HS-5 (cell line): ENCODE measurements at regions not wholly inside any gene's neighbourhood (a gene's known extent, or its start where the extent isn't known, plus 50 kb on each side); places are given as distances from the start of the nearest gene placed in this dataset.

Source experiments
- DNase-seq: peaks from one replicate; pipeline ENCODE4 v3.0.0-alpha.2; 2012; ENCODE audit warnings: low read depth

DNA sequence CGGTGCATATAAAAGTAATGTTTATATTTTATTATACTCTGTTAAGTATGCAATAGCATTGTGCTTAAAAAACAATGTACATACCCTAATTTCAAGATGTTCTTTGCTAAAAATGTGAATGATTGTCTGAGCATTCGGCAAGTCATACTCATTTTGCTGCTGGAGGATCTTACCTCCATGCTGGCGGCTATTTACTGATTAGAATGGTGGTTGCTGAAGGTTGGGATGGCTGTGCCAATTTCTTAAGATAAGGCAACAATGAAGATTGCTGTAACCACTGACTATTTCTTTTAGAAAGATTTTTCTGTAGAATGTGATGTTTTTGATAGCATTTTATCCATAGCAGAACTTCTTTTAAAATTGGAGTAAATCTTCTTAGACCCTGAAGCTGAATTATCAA lies 932.7 kb downstream of the ZPLD1 start:
- DNase-seq: no peak

DNA sequence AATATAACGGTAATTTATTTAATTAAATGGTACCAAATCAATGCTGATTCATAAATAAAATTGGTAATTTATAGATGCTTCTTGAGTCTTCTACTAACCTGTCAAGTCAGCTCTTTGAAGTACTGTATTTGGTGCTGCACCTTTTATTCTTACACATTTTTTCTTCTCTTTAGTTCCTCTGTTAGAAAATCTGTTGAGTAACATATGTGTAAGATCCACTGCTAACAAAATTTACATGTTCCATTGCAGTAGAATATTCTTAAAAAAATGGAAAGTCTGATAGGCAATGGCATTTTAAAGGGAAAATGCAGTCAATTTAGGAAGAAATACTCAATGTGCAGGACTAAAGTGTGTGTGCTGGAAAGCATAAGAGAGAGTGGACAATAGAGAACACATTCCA lies 936.6 kb downstream of the ZPLD1 start:
- DNase-seq: no peak

DNA sequence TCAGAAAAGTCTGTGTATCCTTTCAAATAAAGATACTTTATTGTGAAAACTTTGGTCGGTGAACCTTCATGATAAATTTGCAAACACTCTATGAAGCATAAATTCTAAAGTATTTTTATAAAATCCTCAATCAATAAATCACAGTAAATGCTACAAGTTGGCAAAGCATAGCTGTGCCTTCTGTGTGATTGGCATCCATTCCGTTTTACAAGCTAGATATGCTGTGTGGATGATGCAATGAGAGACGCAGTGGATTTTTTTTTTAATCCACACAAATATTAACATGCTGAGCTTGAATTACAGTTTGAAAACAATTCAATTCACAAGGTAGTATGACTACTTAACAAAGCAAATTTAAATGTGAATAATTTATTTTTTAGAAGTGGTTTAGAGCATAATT lies 937.2 kb downstream of the ZPLD1 start:
- no peak for DNase-seq

DNA sequence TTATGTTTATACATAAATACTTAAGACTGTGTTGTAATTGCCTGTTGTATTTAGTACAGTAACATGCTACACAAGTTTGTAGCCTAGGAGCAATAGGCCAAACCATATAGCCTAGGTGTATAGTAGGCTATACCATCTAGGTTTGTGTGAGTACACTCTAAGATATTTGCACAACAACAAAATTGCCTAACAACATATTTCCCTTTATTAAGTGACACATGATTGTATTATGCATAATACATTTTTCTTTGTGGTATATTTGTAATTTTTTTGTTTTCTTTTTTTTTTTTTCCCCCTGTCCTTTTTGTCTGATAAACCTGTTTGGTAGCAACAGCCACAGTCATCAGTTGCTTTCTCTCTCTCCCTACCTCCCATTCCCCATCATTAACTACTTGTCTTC lies 945.6 kb downstream of the ZPLD1 start:
- DNase-seq: no peak

DNA sequence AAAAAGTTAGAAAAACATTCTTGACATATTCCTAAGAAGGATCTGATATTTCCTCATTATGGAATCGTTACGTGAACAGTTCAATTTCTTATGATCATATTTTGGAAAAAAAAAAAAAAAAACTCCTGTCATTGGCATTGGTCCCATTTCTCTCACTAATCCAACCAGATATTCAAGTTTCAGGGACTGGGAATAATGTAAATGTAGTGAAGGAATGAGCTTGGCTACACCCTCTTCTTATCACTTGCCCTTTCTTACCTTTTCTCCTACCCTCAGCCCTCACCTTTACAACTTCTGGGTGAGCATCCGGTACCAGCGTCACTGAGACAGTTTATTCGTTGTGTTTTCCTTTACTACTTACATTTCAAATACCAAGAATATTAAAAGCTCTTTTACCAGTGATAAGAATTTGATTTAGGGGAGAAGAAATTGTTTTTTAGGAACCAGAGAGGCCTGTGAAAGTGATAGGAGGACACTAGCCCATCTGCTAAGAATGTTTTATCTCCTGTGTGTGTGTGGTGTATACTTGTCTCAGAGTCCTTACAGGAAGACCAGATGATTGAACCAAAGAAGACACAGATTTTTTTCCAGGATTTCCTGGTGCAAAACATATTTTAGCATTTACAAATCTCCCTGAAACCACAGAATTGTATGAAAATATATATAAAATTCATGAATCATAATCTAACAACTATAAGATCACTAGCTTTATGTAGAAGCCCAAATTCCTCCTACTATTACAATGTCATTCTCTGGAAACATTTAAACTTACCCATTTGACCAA lies 946.7 kb downstream of the ZPLD1 start:
- peak; percentile 20 for DNase-seq

DNA sequence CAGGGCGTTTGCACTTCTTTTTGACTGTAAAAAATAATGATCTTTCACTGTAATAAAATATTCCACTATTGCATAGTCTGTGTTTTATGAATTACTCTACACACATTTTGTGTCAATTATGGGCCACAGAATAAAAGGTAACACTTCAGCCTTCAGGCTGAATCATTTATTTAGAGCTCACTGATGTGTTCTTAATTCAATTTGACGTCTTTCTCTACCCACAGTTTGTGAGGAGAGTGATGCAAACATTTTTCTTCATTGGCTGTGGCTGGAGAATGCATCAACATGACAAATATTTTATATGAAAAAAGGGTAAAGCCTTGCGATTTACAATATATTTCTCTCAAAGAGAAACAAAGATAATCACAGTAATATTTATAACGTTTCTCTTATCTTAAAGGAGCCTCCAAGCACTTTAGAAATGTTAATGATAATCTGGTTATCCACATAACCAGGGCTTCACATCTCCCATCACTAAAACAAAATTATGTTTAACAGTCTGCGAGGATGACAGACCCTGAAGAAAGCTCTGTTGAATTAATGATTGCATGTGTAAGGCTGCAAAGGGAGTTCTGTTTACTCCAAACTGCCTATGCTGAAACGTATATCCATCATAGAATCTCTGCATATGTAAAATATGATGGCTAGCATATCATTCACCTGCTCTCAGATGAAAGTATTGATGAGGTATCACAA lies 951.3 kb downstream of the ZPLD1 start:
- no peak for DNase-seq

DNA sequence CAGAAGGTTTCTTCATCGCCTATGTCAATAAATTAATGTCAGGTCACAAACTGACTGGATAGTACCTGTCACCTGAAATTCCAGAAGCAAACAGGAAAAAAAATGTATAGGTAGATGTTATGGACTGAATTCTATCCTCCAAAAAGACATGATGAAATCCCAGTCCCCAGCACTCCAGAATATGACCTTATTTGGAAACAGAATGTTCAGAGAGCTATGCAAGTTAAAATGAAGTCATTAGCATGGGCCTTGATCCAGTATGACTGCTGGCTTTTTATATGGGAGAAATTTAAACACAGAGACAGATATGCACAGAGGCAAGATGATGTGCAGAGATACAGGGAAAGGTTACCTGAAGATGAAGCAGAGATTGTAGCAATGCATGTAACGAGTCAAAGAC lies 953.4 kb downstream of the ZPLD1 start:
- no peak for DNase-seq

DNA sequence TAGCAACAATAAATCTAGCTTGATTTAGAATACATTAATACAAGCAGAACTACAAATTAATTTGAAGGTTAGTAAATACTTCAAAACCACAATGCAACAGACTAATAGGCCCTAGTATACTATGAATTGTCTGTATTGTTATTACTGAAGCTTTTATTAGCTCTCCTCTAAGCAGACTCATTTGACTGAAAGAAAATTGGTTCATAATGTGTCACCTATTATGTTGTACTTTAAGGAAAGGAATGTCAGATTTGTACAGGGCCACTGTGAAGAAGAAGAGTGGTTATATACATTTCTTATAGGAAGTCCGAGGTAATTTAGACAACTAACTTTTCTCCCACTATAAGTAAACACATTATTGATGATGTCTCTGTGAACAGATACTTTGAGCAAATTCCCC lies 954.5 kb downstream of the ZPLD1 start:
- DNase-seq: no peak

DNA sequence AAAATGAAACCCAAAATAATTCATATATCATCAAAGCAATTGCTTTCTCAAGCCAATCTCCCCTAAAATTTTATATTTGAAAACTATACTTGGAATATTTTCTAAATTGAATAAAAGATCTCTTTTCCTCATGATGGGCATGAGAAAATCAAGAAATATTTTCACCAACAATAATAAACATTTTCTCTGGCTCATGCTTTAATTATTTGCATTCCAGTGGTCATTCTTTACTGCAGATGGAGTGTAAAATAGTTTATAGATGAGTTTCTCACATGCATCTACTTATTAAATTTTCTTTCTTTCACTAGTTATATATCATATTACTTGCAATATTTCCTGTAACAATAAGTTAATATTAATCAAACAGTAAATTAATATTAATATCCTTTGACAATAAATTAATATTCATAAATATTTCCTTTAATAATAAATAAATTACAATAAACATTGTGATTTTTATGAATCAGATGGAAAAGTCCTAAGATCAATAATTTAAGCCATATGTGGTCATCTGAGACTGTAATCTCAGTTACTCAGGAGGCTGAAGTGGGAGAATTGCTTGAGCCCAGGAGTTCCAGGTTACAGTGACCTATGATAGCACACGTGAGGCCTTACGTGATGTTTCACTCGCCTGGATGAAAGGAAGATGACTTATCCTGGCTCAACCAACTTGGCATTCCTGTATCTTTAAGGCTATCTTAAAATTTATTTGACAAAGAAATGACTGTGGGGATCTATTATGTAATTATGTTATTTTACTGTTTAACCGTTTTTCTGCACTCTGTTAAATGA lies 958.8 kb downstream of the ZPLD1 start:
- DNase-seq: peak; percentile 74

DNA sequence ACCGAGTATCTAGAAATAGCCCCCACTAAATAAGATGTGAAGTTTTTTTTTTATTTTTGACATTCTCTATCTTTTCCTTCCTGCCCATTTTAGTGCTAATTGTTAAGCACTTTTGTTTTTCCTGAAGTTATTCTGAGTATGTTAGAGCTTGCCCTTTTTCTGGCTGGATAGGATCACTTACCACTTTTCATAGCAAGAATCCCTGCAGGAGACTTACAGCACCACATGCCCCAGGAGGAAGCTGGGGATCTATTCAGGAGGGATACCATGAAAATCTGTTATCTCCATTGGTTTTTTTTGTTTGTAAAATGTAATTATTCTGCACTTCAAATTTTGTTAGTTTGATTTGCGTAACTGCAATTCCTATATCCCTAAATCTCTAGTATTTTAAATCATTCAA lies 968.4 kb downstream of the ZPLD1 start:
- no peak for DNase-seq

DNA sequence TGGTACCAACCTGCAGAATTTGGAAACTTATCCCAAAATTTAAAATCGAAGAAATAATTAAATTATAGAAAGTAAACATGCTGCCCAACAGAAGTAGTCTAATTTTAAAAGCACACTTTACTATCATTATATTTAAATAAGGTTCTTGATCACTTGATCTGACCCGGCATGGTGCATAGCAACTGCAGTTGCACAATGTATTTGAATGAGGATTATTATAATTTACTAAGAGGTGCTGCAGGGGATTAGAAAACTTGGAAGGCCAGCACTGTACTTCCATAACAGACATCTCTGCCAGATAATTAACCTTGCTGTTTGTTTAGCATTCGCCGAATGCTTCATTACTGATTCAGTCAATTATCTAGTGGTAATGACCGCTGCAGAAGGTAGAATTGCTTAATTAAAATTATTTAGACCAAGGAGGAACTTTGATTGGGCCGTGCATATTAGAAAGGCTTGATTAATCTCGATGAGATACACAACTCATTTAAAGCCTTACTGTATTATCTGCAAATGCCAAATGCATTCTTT lies 971.6 kb downstream of the ZPLD1 start:
- no peak for DNase-seq

DNA sequence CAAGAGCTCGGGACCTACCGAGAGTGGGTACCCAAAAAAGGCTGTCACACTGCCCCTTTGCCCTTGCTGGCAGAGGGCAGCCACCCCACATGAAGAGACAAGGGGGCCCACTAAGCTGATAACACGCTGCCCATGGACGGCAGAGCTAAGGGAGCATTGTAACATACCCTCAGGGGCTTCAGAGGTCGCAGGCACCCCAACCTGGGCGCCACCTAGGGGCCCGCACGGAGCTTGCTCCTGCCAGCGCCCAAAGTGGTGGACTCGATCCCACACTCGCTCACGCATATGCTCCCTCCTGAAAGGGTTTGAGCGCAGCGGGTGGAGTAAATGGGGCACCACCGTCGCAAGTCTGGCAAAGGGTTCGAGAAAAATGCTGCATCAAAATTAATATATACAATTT lies 975.4 kb downstream of the ZPLD1 start:
- DNase-seq: no peak

DNA sequence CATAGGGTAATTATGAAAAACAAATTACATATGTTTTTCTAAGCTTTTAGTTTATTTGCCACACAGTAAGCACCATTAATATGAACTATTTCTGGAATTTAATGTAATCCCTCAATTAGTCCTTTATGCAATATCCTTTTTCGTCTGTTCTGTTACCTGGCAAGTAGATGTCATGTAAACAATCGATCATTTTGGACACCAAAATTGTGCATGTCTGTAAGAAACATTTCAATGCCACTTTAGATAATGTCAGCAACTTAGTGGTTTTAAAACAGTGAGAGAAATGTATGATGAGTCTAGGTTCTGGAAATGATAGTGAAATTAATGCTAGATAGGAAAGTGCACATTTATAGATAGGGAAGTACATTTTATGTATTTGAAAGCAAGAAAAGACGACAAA lies 986.6 kb downstream of the ZPLD1 start:
- no peak for DNase-seq

DNA sequence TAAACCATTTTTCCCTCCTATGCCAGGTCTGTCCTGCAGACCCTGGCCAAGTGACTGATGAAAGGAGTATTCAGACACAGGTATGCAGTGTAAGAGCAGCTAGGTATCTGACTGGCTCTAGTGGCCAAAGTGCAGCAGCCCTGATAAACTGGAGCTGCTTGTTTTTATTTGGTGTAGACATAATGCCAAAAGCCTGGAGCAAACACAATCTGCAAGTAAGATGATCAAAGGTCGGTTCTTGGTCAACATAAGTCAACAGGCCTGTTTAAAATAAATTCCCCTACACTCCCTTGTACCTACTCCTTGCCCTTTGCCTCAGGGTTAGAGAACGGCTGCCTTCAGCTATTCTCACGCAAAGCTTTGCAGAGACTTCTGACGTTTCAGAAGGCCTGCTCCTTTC lies 1003.1 kb downstream of the ZPLD1 start:
- DNase-seq: no peak

DNA sequence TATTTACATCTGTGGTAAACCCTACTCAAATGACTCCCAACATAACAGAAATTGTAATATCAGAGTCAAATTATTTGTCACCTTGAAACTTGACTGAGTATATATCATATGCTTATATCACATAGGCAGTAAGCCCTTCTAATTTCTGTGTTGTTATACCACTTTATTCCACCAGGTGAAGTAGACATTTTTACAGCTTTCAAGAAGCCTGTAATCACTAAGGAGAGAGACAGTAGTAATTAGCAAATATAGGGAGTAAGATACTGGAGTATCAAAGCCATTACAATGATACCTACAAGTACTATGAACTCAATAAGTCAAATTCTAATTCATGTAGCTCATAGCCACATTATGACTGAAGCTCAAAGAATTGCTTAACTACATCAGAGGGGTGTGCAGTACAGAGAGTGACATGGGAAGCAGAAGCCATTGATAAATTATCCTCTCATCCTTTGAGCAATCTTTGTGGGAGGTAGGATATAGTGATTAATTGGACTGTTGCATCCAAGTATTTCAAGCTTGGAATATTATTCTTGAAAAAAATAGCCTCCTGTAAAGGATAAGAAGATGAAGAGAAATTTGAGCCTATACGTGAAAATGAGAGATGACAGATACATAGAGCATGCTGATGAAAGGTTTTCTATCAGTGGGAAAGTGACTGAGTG lies 1005.9 kb downstream of the ZPLD1 start:
- DNase-seq: peak; percentile 10

DNA sequence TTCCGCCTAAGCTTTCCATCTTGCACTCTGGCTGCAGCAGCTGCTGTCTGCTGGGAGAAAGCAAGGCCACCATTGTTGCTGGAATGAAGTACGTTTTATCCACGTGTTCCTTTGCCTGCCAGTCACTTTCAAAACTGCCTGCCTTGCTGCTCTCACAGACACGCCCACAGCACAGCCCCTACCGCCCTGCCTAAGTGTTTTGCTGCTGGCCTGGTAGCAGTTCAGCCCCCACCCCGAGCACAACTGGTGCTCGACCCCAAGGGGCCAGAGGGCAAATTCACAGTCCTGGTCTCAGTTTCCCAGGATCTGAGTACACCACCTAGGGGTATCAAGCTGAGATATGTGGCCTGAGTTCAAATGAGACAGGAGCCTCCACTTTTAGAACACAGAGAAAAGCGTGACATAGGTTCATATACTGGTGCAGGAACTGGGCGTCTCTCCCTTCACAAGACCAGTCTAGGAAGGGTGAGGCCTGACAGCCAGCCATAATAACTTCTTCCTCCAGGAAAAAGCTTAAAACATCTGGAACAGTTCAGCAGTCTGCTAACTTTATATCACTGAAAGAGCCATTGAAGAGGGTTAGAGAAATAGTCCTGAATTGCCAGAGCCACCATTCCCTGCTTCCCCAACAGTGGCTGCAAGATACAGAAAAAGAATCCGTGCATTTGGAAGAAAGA lies 1012.3 kb downstream of the ZPLD1 start:
- no peak for DNase-seq

DNA sequence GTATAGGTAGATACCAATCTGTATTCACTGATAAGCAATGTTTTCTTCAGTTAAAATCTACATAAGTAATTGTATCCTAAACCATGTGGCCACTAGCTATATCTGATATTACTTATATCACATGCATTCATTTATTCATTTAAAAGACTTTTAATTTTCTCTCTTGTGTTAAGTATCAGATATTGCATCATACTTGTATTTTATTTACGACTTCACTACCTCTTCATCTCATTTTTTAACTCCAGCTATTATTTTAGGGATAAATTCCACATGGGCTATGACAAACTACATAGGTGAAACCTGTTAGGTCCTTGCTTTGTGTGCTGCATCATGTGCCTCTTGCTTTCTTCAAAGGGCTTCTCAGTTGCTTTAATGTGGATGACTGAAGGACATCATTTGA lies 1018.3 kb downstream of the ZPLD1 start:
- DNase-seq: no peak

DNA sequence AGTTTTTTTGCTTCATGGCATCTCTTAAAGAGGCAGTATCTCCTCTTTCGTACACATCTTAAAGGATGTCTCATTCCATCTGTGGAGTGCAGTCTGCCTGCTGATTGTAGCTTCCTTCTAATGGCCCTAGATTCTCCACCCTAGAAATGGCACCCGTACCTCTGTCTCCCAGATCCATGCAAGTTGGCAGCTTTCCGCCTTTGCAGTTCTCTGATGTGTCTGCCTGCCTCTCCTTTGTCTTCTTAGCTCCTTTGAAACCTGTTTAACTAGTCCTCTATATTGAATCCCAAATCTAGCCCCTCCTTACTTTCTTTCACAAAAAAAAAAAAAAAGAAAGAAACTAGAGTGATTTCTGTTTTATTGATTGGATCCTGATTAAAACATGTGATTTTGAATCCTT lies 1025.0 kb downstream of the ZPLD1 start:
- DNase-seq: no peak

DNA sequence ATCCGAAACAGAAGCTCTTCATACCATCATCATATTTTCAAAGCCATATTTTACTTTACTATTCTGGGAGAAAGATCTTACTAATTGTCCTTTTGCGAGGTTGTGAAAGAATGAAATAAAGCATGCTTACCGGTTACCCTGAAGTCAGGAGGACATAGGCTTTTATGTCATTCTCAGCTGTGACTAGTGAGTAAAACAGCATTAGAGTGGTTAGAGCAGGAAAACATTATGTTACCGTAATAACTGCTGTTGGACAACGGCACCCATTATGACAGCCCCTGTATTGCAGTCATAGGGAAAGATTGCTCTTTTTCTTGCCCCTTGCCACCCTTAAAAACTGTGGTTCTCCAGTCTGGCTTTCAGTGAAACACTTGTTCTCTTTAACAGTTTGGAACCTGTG lies 1035.7 kb downstream of the ZPLD1 start:
- no peak for DNase-seq

DNA sequence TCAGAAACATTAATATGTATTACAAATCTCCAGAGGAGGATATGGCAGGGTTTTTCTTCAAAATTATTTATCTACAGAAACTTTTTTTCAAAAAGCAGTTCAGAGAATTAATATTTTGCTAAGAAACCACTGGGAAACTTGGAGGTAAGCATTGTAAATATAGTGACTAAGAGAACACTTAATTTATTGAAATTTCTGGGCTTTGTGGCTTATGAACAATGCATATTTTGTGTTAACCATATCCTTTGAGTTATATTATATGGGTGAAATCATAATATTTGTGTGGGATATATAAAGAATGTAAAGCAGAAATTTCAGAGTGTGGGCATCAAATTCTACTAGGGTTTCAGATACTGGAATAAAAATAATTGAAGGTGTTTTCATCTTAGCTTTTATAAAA lies 1059.2 kb downstream of the ZPLD1 start:
- no peak for DNase-seq

DNA sequence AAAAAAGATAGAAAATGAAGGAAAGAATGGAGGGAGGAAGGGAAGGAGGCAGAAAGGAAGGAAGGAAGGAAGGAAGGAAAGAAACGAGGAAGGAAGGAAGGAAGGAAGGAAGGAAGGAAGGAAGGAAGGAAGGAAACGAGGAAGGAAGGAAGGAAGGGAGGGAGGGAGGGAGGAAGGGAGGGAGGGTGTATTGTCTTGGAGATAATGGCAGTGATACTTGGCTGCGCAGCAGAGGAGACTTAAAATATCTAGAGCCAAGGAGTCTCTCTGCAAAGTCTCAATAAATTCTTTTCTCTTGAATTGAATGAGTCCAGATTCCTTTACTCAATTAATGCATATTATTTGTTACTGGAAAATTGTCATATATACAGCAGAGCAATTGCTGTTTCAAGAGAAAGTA lies 1059.7 kb downstream of the ZPLD1 start:
- DNase-seq: no peak

DNA sequence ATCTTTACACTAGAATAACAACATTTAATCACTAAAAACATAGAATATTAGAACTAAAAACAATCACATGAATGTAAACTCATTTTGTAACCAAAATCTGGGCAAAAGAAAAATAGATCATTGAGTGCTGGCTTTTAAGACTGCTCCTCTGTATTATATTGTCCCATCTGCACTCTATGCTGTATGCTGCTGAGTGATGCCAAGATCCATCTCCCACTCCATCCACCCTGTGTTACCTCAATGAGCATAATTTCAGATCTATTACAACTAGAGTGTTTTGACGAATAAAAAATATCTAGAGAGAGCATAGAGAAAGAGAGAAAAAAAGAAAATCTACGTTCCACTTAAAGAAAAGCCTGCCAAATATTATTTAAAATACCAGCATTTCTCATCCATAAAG lies 1060.4 kb downstream of the ZPLD1 start:
- DNase-seq: no peak
